ENCODE measurements at regions not wholly inside any gene's neighbourhood (a gene's known extent, or its start where the extent isn't known, plus 50 kb on each side); places are given as distances from the start of the nearest gene placed in this dataset.

GRCh38 chr14:106813477-106813823 lies 1287.1 kb downstream of the TMEM121 start:
- TF ChIP-seq RXRA (IDR thresholded peaks at IDR 0.05) (no peak), CTCF (IDR thresholded peaks at IDR 0.05; ENCODE audit: low read depth, low read length, missing input control) (no peak)
